HUDEP-2 (cell line): ENCODE measurements at regions not wholly inside any gene's neighbourhood (a gene's known extent, or its start where the extent isn't known, plus 50 kb on each side); places are given as distances from the start of the nearest gene placed in this dataset.

Source experiments
- DNase-seq, 76 experiments: peaks; one replicate each; lab custom pipeline; 2025; ENCODE audit not compliant: unreplicated experiment in 76 of 76; lab: John Stamatoyannopoulos, UW

DNA sequence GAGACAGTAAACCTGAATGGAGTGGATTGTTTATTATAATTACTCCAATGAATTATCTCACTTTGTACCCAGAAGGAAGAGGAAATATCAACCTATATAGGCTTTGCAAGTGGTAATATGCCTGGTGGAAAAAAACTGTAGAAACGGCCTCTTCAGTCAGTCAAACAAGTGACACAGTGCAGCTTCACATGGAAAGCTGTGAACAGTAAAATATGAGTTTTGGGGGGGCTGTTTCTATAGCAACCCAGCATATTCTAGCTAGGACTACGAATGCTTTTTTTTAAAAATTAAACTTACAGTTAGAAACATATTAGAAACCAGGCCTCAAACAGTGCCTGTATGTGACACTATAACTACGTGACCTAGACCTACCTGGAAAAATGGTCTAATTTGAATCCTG, 150.1 kb downstream of the PPP1R2C start:
- DNase-seq, result no peak

DNA sequence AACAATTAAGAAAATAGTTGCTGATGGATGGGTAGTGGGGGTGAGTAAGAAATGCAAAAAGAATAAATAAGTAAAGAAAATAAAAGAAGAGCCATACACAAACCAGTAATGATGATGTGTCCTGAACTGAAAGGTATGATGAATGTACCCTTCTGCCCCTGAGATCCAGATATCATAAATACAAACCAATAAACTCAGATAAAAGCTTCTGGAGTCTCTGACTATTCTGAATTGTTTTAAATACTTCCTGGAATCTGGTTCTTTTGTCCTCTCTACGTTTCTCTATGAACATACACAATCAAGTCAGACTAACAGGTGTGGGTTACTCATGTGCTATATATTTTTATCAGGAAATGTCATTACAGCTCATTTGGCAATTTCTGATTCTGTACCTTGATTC, 153.4 kb downstream of the PPP1R2C start:
- DNase-seq, result no peak

DNA sequence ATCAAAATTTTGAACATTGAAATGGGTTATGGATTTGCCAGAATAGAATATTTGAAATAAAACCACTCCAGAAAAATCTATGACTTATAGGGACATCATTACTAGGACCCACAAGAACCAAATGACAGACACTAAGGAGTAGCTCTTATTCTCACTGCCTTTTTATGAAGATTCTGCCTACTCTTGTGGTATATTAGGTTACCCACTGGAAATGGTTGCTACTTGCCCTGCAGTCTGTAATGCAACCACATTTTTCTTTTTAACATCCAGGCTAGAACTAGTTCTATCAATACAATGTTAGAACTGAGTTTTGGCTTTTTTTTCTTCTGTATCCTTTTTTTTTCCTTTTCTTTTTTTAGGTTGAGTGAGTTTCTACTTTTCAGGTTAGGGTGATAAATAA, 158.9 kb downstream of the PPP1R2C start:
- no peak for DNase-seq

DNA sequence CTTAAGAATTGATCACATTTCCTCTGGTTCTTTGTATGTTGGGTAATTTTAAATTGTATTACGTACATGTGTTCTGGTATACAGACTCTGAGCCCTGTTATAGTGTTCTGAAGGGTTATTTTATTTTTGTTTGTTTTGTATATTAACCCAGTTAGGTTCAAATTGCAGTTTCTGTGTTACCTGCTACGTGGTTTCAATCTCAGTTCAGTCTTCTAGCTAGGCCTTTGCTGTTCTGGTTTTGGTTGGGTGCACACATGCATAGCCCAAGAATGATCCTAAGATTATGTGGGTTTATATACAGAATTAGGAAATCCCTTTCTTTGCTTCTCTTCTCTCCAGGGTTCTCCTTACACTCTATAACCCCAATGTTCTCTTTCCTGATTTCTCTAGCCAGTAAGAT, 161.0 kb downstream of the PPP1R2C start:
- DNase-seq, result no peak

DNA sequence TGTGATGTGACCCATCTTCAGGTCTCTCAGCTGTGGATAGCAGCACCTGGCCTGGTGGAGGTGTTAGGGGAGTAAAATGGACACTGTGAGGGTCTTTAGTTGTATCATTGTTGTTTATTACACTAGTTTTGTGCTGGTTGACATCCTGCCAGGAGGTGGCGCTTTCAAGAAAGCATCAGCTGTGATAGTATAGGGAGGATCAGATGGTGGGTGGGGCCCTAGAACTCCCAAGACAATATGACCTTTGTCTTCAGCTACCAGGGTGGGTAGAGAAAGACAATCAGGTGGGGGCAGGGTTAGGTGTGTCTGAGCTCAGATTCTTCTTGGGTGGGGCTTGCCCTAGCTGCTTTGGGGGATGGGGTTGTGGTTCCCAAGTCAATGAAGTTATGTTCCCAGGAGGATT, 162.8 kb downstream of the PPP1R2C start:
- peak in 22 of 76 experiments; percentile 0 to 14 (median 1) for DNase-seq

DNA sequence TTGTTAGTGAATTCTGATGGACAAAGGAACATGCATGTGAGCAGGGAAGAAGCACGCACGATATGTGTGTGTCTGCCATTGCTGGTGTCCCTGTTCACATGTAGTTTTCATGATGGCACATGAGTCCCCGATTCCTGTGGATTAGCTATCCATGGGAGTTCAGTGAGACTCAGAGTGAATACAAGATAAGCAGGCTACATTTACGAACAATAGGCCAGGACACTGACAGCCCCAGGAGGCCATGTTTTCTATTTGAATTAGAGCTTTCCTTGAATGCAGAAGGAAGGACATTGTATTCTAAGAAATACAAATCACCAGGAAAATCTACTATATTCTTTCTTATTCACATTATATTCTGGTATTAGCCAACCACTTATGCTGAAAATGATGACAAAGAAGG, 171.4 kb downstream of the PPP1R2C start:
- DNase-seq, result no peak

DNA sequence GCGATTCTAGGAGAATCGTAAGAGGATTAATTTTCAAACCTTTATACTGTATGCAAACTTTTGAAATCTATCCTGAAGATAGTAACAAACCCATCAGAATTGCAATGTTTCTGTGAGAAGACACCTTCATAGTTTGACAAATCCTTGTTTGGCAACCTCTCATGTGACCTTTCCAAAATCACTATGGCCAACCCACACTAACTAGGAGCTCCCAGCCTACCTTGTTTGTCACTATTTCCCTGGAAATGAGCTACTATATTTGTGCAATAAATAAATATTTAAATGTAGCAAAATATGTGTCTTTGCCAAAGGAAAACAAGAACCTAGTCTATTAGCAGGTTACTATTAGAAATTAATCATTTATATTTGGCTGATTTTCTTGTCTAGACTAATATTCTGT, 173.7 kb downstream of the PPP1R2C start:
- no peak for DNase-seq

DNA sequence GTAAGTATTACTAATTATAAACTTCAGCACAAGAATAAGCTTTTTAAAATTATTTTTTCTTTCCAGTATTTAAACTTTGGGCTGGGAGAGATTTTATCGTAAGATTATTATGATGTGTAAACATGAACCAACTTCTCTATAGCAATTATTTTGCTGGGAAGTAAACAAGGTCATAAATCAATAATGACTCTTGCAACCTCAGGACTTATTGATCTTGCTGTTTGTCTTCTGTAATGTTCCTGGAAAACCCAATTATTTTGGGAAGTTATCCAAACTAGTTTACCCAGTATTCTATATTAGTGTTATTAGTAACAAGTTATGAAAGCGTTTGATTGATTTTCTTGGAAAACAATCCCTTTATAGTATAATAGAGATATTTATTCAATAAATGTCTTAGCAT, 174.9 kb downstream of the PPP1R2C start:
- DNase-seq, result no peak

DNA sequence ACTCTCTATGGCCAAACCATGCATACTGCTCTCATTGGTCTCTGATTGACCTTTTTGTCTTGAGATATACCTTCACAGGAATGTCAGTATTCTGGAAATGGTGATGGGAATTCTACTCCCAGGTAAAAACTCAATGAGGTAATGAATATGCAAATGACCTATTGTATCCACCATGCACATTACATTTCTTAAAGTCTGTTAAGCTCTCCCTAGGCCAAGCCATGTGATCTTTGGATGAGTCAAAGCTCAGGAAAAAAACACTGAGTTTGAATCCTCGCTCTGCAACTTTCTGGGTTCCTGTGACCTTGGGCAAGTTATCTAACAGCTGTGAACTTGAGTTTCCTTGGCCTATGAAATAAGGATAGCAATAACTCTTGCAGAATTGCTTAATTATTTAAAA, 175.4 kb downstream of the PPP1R2C start:
- DNase-seq, result no peak

DNA sequence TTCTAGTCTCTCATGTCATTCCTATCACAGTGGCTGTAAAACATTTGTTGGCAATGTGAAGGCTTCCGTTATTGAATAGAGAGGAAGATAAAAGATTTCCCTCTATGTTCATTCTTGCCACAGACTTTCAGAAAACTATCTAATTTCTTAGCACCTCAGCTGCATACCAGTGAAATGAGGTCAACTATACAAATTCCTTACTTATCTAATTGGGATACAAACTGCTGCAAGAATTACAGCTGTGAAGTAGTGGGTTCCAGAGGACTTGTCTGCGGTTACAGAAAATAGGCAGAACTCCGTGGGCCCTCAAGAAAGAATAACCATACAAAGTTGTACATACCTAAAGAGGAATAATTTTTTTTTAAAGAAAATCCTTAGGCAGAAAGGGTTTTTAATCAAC, 175.8 kb downstream of the PPP1R2C start:
- DNase-seq, result no peak

DNA sequence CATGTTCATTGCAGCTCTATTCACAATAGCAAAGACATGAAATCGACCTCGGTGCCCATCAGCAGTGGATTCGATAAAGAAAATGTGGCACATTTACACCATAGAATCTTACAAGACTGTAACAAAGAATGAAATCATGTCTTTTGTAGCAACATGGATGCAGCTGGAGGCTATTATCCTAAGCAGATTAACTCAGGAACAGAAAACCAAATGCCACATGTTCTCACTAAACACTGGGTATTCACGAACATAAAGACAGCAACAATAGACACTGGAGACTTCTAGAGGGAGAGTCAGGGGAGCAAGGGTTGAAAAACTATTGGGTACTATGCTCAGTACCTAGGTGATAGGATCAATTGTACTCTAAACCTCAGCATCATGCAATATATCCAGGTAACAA, 180.5 kb downstream of the PPP1R2C start:
- no peak for DNase-seq

DNA sequence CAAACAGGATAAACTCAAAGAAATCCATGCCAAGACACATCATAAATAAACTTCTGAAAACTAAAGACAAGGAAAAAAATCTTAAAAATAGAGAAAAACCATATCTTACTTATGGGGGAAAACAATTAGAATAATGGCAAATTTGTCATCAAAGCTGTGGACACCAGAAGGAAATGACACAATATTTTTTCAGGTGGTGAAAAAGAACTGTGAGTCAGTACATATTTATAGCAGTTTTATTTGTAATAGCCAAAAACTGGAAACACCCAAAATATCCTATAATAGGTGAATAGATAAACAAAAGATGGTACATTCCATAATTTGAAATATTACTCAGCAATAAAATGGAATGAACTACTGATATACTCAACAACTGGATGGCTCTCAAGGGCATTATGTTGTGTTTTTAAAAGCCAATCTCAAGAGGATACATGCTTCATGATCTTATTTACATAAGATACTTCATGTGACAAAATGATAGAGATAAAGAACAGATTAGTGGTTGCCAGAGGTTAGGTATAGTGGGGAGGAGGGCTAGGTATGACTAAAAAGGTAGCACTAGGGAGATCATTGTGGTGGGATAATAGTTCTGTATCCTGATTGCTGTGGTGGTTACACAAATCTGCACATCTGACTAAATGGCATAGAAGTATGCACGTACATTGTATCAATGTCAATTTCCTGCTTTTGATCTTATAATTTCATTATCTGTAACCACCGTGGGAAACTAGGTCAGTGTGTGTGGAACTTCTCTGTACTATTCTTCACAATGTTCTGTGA, 191.9 kb downstream of the PPP1R2C start:
- DNase-seq, result no peak

DNA sequence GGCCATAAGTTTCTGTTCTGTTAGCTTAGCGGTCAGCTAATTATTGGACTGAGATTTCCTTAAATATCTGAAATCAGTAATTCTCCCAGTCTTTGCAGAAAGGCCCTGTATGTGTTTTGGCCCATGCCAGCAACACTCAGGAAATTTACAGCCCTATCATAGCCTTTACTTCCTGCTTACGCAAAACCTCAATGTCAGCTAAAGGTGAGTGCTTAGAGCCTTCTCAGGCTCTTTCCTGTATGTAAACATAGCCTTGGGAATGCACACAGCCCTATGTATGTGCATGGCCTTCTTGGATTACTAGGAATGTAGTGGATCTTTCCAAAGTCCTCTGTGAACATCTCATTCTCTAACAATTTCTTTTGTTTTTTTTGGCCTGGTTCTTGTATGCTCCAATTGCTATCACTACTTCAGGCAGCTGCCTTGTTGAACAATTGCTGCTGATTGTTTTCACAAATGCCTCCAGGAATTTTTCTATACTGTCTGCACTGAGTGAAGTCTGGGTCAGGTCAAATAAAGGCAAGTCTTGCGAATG, 200.0 kb downstream of the PPP1R2C start:
- no peak for DNase-seq

DNA sequence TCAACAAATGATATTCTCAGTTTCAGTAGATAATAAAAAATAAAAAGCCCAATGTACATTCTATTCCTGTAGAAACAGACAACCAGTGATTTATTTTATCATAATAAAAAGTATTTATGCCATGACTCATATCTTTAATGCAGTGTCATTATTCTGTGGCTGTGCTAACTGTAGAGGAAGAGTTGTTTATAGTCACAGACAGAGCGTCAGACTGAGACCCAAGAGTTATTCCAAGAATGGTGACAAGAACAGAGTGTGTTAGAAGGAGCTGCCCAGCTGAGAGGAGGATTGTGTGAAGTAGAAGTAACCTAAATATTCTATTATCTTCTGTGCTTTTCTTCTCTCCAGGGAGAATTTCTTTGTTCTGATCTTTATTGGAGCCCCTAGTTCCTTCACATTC, 210.7 kb downstream of the PPP1R2C start:
- no peak for DNase-seq

DNA sequence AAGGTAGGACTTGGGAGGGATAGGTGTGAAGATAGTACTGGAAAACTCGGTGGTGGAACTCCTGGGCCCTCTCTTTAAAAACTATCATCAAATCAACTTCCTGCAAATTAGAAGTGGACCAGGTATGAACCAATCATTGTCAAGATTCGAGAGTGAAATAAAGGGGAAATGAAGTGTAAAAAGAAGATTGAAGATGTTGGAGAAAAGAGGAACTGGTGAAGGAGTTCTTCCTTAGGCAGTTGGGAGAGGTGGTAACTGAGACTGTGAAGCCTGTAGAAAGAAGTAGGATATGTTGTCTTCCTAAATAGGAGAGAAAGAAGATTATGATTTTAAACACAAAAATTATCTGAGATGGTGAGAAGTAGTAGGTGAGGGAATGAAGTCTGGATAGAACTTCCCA, 212.2 kb downstream of the PPP1R2C start:
- no peak for DNase-seq

DNA sequence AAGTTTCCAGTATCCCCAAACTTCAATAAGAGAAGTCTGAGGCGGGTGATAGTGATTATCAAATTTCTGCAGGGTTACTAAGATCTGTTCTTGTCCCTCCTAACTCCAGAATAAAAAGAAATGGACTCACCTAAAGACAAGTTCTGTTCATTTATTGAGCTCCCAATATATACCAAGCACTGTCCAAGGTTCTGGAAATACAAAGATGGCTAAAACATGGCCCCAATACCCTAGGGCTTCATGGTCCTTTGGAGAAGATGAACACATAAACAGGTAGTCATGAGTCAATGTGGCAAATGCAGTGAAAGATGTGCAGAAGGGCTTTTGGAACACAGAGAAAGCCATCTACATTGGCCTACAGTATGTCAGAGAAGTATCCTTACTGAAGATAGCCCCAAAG, 231.2 kb downstream of the PPP1R2C start:
- DNase-seq, result no peak

DNA sequence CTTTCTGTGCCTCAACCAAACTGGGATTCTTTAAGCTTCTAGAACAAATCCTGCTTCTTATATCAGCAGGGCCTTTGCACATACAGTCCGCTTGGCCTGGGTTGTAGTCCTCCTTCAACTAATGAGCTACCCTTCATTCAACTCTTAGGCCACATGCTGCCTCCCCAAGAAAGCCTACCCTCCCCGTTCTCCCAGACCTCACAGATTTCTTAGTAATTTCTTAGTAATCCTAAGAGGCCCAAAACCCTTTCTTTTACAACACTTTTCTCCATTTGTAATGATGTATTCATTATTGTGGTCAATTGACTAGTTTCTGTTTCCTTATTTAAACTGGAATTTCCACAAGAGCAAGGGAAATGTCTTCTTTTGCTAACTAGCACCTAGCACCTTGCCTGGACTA, 233.1 kb downstream of the PPP1R2C start:
- DNase-seq, result no peak

DNA sequence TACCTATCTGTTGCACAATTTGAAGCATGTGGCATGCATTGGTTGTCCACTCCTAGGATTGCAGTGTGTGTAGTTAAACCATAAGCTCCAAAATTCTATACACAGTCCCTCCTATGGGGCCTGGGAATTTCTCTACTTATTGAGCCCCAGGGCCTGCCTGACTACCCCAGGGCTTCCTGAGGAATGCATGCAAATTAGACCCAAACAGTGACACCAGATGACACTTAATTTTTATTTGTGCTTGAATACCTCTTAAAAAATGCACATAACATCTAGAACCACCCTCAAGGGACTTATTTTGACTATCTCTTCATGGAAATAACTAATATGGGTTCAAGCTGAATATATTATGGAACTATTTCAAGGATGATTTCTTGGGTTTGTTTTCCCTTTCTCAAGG, 236.4 kb downstream of the PPP1R2C start:
- DNase-seq, result no peak

DNA sequence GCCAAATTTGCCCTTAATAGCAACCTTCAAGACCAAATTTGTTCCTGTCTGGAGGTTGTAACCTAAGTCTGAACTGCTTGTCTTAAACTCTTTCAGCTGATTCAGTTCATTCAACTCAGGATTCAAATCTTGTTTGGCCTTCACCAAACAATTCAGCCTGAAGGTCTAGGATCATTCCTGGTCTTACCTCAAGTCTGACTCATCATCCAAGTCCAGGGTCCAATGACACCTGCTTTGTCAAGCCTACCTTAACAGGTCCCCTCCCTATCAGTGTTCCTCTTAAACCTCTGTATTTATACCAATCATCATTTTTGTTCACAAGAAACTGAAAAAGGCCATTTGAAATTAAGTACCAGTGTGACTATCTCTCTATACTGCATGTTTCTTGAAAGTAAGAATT, 237.8 kb downstream of the PPP1R2C start:
- no peak for DNase-seq

DNA sequence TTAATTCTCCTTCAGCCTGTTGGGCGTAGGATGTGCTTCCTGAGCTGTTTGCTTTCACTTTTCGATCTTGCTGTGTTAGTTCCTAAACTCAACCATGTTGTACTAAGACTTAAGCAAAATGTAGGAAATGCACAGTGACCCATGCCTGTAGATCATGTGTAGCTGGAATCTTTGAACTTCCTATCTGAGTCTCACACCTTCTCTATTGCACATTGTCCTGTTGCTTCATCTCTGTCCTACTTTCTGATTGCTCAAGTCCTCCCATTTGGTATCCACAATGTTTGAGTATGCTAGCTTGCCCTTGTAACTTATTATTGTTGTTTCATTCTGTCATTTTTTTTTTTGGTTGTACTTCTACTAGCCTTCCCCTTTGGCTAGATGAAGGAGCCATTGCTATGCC, 239.6 kb downstream of the PPP1R2C start:
- no peak for DNase-seq

DNA sequence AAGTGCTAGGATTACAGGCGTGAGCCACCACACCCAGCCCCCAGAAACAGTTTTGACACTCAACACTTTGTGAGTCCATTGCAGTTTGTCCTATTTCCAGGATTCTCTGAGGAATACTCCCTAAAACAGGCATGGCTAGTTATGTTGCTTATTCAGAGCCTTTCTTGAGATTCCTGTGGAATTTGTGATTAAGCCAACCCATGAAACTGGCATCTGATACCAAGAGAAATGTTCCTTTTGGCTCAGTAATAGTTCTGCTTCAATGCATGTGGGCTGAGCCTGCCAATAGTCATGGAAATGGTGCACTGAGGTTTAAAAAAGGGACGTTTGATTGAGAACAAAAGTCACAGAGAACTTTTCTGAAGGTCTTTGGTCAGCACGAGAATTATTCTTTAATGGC, 241.7 kb downstream of the PPP1R2C start:
- DNase-seq, result no peak

DNA sequence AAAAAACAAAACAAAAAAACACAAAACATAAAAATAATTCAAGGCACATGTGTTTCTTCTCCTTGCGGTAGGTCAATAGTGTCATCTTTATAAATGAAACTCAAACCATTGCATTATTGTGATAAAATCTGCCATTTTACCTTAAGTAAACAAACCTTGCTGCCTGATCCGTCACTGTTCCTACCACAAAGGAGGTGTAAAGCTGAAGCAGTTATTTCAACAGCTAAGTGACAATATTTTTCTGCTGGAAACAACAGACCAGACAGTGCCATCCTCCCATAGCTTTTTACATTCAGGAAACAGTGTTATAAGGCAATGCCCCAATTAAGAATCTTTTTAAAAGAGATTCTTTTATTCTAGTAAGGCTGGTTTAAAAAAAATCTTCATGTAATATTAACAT, 242.7 kb downstream of the PPP1R2C start:
- DNase-seq, result no peak

DNA sequence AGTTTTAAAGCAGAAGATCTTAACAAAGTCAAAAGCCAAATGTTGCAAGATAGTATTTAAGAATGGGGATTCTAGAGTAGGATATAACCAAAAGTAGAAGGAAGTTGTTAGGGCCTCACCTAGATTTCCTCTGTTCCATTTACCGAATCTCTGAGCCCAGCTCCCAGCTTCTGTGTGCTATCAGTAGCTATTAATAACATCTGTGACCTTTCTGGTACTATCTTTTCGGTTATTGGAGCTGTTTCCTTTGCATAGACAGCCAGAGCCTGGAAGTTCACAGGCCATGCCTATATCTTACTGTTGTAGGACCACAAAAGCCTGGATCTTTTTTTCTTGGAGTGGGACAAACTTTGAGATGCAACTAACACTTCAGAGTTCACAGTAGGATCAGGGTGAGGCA, 244.2 kb downstream of the PPP1R2C start:
- no peak for DNase-seq
